ENCODE measurements at regions not wholly inside any gene's neighbourhood (a gene's known extent, or its start where the extent isn't known, plus 50 kb on each side); places are given as distances from the start of the nearest gene placed in this dataset.

- Histone ChIP-seq H3K14ac (replicated peaks; ENCODE audit: low read depth, low read length) (no peak overlapping the region), H2BK20ac (ENCODE audit: low read depth, low read length) (no peak overlapping the region), H2AK5ac (ENCODE audit: low read depth, low read length) (no peak overlapping the region), H3K9me3 (ENCODE audit: control insufficient read depth, insufficient read depth, low read length) (no peaks in the 10 kb centered on the region), H3K56ac (ENCODE audit: extremely low read depth, insufficient read depth, low read length) (no peak overlapping the region), H2AK9ac (replicated peaks; ENCODE audit: low read depth, low read length, poor library complexity) (no peak overlapping the region), H2AFZ (replicated peaks; ENCODE audit: low read length, poor library complexity) (no peak overlapping the region), H3K4me2 (ENCODE audit: low read depth, low read length) (no peak overlapping the region), H3K27me3 (ENCODE audit: control insufficient read depth, insufficient read depth, low read length) (no peaks in the 10 kb centered on the region), H4K91ac (ENCODE audit: insufficient read depth, low read depth, low read length) (no peak overlapping the region), H4K8ac (ENCODE audit: low read depth in 2 of 2, low read length in 2 of 2) (no peak overlapping the region), H3K4ac (ENCODE audit: low read depth, low read length) (no peak overlapping the region), H3K4me1 (ENCODE audit: control insufficient read depth, insufficient read depth, low read length) (peaks cover 2% of the 10 kb centered on the region), H2BK120ac (ENCODE audit: low read depth, low read length) (no peak overlapping the region), H3K9me1 (ENCODE audit: insufficient read depth, low read length) (no peaks in the 10 kb centered on the region), H3K18ac (ENCODE audit: low read depth, low read length) (no peak overlapping the region), H2BK15ac (ENCODE audit: low read depth, low read length) (no peak overlapping the region), H3K9ac (ENCODE audit: low read depth, low read length) (no peak overlapping the region), H3K27ac (ENCODE audit: insufficient read depth, low read length) (no peak overlapping the region), H4K20me1 (ENCODE audit: insufficient read depth, low read length) (no peaks in the 10 kb centered on the region), H3K23ac (ENCODE audit: low read depth, low read length) (no peak overlapping the region), H3K4me3 (ENCODE audit: insufficient read depth, low read depth, low read length) (no peak overlapping the region), H3K79me1 (ENCODE audit: low read depth in 1 of 2, low read length in 2 of 2) (no peaks in the 10 kb centered on the region), H4K5ac (ENCODE audit: low read depth, low read length) (no peak overlapping the region), H2BK5ac (ENCODE audit: low read depth, low read length, poor library complexity, severe bottlenecking) (no peak overlapping the region), H3K36me3 (ENCODE audit: control insufficient read depth, insufficient read depth, low read length) (no peaks in the 10 kb centered on the region)
- in situ Hi-C loops (cut with MboI; ENCODE audit: low sequenced_read_pairs) (no loop called here), dilution Hi-C loops (cut with HindIII; ENCODE audit: low sequenced_read_pairs, unreplicated experiment) (no loop called here), intact Hi-C loops (cut with micrococcal nuclease) (no loop called here)
- ATAC-seq (ENCODE audit: low read depth) (no peak), DNase-seq (no peak)
- ChIA-PET POLR2A (ENCODE audit: unreplicated experiment) (no interaction called here), CTCF (interaction anchor here (1.1 kb wide), 1 partner anchor 14 kb away, joined by 3 read pairs; no protein-coding TSS in a partner anchor)
- TF ChIP-seq, protein P1, sequence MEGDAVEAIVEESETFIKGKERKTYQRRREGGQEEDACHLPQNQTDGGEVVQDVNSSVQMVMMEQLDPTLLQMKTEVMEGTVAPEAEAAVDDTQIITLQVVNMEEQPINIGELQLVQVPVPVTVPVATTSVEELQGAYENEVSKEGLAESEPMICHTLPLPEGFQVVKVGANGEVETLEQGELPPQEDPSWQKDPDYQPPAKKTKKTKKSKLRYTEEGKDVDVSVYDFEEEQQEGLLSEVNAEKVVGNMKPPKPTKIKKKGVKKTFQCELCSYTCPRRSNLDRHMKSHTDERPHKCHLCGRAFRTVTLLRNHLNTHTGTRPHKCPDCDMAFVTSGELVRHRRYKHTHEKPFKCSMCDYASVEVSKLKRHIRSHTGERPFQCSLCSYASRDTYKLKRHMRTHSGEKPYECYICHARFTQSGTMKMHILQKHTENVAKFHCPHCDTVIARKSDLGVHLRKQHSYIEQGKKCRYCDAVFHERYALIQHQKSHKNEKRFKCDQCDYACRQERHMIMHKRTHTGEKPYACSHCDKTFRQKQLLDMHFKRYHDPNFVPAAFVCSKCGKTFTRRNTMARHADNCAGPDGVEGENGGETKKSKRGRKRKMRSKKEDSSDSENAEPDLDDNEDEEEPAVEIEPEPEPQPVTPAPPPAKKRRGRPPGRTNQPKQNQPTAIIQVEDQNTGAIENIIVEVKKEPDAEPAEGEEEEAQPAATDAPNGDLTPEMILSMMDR (conservative IDR thresholded peaks at IDR 0.05; ENCODE audit: low read depth, low read length), result no peak
- TF ChIP-seq CEBPB (IDR thresholded peaks at IDR 0.05; ENCODE audit: low read depth, low read length), result no peak
- no peak for TF ChIP-seq NFE2L2 (IDR thresholded peaks at IDR 0.05; ENCODE audit: low read depth, low read length)
- TF ChIP-seq CHD1 (IDR thresholded peaks at IDR 0.05; ENCODE audit: low read depth, low read length), result no peak
- no peak for TF ChIP-seq MAFK (IDR thresholded peaks at IDR 0.05; ENCODE audit: low read depth, low read length)
- TF ChIP-seq ELK1 (IDR thresholded peaks at IDR 0.05; ENCODE audit: borderline replicate concordance, low read depth, low read length), result no peak
- no peak for TF ChIP-seq SMC3 (IDR thresholded peaks at IDR 0.05; ENCODE audit: low read depth, low read length)
- no peak for TF ChIP-seq POLR2A (IDR thresholded peaks at IDR 0.05; ENCODE audit: low read depth, low read length)
- TF ChIP-seq FOS (IDR thresholded peaks at IDR 0.05; ENCODE audit: low read depth, low read length), result no peak
- TF ChIP-seq RAD21 (IDR thresholded peaks at IDR 0.05; ENCODE audit: low read length), result no peak
- no peak for TF ChIP-seq RFX5 (IDR thresholded peaks at IDR 0.05; ENCODE audit: low read depth, low read length)
- no CpG with 5 or more reads among the region's 2 CpGs for WGBS, 2 experiments (ENCODE audit: extremely low coverage in 2 of 2, insufficient read length in 1 of 2)
- BruUV-seq (replicated peaks), result no TSS peak
Observed at GRCh38 chr15:87362531-87362930, 894.0 kb downstream of the NTRK3 start.
